CD4-positive, alpha-beta T cell (primary cell): ENCODE measurements at regions not wholly inside any gene's neighbourhood (a gene's known extent, or its start where the extent isn't known, plus 50 kb on each side); places are given as distances from the start of the nearest gene placed in this dataset.

ENCODE experiments used
- ATAC-seq: fragments of 200-7000 bp; cut with Tn5 transposase; one replicate; pipeline ENCODE4 v1.10.0; 2022; ENCODE audit warnings: mild to moderate bottlenecking; ENCODE audit not compliant: poor library complexity
- CTCF ChIA-PET: fragments of 350-600 bp; sonication (Branson Sonifier 250); formaldehyde crosslinking; loops from one replicate; lab custom pipeline; 2021; ENCODE audit warnings: antibody characterized with exemption, inconsistent platforms; lab: Charles Lee
- POLR2A ChIA-PET: fragments of 350-600 bp; sonication (Branson Sonifier 250); formaldehyde crosslinking; loops from one replicate; lab custom pipeline; 2021; ENCODE audit warnings: antibody characterized with exemption, inconsistent platforms; lab: Charles Lee
- DNase-seq, 14 experiments: peaks; one replicate each; pipeline ENCODE4 v3.0.0-alpha.2; 2013 to 2020; ENCODE audit warnings: mixed read lengths in 2 of 14
- H3K27ac ChIP-seq, 2 donors: one replicate each; pipeline versions ENCODE4 v1.5.1 to v1.7.0; 2013; ENCODE audit warnings: low read length in 2 of 2, low read depth in 1 of 2, mild to moderate bottlenecking in 1 of 2
- H3K27me3 ChIP-seq, 2 experiments: 1 replicate in 1 of 2; 2 replicates in 1 of 2; pipeline versions ENCODE4 v1.6.1 to v1.7.0; 2013; ENCODE audit warnings: low read length in 2 of 2, control low read depth in 1 of 2, mild to moderate bottlenecking in 1 of 2, moderate library complexity in 1 of 2; ENCODE audit not compliant: insufficient read depth in 2 of 2, control insufficient read depth in 1 of 2
- H3K36me3 ChIP-seq: one replicate; pipeline ENCODE4 v1.6.1; 2013; ENCODE audit warnings: low read length, control low read depth; ENCODE audit not compliant: insufficient read depth
- H3K4me1 ChIP-seq: one replicate; pipeline ENCODE4 v1.6.1; 2013; ENCODE audit warnings: low read length, control low read depth; ENCODE audit not compliant: insufficient read depth
- H3K4me3 ChIP-seq: one replicate; pipeline ENCODE4 v1.5.1; 2013; ENCODE audit warnings: mild to moderate bottlenecking, low read length, moderate library complexity
- H3K9me3 ChIP-seq, 2 experiments: 1 replicate in 1 of 2; 2 replicates in 1 of 2; pipeline versions ENCODE4 v1.6.1 to v1.7.0; 2013; ENCODE audit warnings: low read length in 2 of 2, mild to moderate bottlenecking in 2 of 2, control low read depth in 1 of 2, moderate library complexity in 1 of 2; ENCODE audit not compliant: control insufficient read depth in 1 of 2, insufficient read depth in 1 of 2
- H3K27ac Mint-ChIP-seq: one replicate; pipeline ENCODE4 v1.8.0; 2020; ENCODE audit warnings: mixed read lengths
- H3K27me3 Mint-ChIP-seq: one replicate; pipeline ENCODE4 v1.8.0; 2021; ENCODE audit warnings: mixed read lengths
- H3K36me3 Mint-ChIP-seq: one replicate; pipeline ENCODE4 v1.8.0; 2021; ENCODE audit warnings: low read depth, mixed read lengths
- H3K4me1 Mint-ChIP-seq: one replicate; pipeline ENCODE4 v1.8.0; 2021; ENCODE audit warnings: low read depth, mixed read lengths
- H3K4me3 Mint-ChIP-seq: one replicate; pipeline ENCODE4 v1.8.0; 2020; ENCODE audit warnings: mild to moderate bottlenecking, mixed read lengths
- H3K9me3 Mint-ChIP-seq: one replicate; pipeline ENCODE4 v1.8.0; 2020; ENCODE audit warnings: mixed read lengths
- intact Hi-C, 2 experiments: fragments of 100-400 bp; cut with DNase I in 1 of 2; cut with micrococcal nuclease in 1 of 2; formaldehyde crosslinking; loops; one replicate each; pipeline versions ENCODE4 v1.15.1 to v1.9.0; 2023 to 2025; cut with DNase I, micrococcal nuclease
- TF ChIP-seq, protein P1 (sequence below): fragments of 200-600 bp; IDR thresholded peaks from one replicate; pipeline ENCODE4 v1.8.0; 2022; ENCODE audit warnings: antibody characterized with exemption, mild to moderate bottlenecking

DNA sequence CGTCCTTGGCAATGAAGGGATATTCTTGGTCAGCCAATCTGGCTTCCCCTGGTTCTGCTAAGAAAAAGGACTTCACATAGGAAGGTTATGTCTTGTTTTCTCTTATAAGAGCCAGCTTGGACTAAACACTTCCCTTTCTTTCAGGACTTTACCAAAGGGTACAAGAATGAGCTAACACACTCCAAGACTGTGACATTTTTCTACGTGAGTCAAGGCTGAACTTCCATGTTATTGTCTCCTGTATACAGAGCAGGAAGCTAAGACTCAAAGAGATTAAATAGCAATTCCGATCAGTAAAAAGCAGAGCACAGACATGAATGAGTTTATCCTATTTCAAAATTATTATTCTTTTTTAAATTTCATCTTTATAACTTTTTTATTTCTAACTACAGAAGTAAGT lies 63.3 kb upstream of the STT3B start:
- intact Hi-C loops: no loop called here
- H3K4me3 Mint-ChIP-seq: no peak overlapping the region
- DNase-seq (no peak), ATAC-seq (no peak)
- H3K27me3 Mint-ChIP-seq: no peaks in the 10 kb centered on the region
- Histone ChIP-seq H3K4me1 (peaks cover 19% of the 10 kb centered on the region), H3K27me3 (no peaks in the 10 kb centered on the region), H3K4me3 (no peak overlapping the region), H3K36me3 (no peaks in the 10 kb centered on the region), H3K27ac (no peak overlapping the region), H3K9me3 (no peaks in the 10 kb centered on the region)
- H3K36me3 Mint-ChIP-seq: peaks cover 8% of the 10 kb centered on the region
- H3K27ac Mint-ChIP-seq: no peak overlapping the region
- H3K4me1 Mint-ChIP-seq: peaks cover 41% of the 10 kb centered on the region
- CTCF ChIA-PET: interaction anchor here (1.8 kb wide), 1 partner anchor 33 kb away, joined by 5 read pairs; no protein-coding TSS in a partner anchor
- POLR2A ChIA-PET: interaction anchor here (8.2 kb wide), 1 partner anchor 63 kb away, joined by 179 read pairs; the partner anchor contains the start of gene STT3B
- TF ChIP-seq, protein P1, sequence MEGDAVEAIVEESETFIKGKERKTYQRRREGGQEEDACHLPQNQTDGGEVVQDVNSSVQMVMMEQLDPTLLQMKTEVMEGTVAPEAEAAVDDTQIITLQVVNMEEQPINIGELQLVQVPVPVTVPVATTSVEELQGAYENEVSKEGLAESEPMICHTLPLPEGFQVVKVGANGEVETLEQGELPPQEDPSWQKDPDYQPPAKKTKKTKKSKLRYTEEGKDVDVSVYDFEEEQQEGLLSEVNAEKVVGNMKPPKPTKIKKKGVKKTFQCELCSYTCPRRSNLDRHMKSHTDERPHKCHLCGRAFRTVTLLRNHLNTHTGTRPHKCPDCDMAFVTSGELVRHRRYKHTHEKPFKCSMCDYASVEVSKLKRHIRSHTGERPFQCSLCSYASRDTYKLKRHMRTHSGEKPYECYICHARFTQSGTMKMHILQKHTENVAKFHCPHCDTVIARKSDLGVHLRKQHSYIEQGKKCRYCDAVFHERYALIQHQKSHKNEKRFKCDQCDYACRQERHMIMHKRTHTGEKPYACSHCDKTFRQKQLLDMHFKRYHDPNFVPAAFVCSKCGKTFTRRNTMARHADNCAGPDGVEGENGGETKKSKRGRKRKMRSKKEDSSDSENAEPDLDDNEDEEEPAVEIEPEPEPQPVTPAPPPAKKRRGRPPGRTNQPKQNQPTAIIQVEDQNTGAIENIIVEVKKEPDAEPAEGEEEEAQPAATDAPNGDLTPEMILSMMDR: no peak
- peaks cover 3% of the 10 kb centered on the region for H3K9me3 Mint-ChIP-seq

DNA sequence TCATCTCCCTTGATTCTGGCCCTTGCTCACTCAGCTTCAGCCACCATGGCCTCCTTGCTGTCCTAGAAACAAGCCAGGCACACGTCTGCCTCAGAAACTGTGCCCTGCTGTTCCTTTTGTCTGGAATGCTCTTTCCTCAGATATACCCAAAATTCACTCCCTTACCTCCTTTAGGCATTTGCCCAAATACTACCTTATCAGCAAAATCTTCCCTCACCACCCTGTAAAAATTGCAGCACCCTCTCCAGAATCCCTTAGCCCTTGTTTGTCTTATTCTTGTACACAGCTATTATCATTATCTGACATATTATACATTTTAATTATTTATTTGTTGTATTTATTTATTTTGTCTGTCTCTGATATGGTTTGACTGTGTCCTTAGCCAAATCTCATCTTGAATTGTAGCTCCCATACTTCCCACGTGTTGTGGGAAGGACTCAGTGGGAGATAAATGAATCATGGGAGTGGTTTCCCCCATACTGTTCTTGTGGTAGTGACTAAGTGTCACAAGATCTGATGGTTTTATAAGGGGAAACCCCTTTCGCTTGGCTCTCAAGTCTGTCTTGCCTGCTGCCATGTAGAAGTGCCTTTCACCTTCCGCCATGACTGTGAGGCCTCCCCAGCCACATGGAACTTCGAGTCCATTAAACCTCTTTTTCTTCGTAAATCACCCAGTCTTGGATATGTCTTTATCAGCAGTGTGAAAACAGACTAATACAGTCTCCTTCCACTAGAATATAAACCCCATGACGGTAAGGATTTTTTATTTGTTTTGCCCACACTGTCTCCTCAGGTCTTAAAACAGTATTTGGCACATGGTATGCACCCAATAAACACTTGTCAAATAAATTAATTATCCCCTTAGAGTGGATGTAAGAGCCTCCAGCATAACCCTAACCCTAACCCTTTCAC lies 60.0 kb upstream of the STT3B start:
- ATAC-seq: no peak
- POLR2A ChIA-PET: no interaction called here
- intact Hi-C loops: no loop called here

DNA sequence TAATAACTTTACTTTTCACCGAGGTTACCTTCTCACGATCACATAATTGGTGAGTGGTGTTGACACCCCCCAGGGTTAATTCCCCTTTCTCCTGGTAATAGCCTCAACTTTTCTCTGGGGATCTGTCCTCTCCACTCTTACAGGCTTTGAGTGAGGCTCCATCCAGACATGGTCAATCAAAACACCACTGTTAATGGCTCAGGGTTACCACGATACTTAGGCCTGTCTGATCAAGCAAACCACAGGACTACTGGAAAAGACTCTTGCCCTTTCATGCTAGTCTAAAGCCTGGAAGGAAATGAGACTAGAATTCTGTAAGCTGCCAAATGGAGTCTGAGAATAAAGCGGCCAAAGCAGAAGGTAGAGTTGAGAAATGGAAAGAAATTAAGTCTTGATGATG lies 56.5 kb upstream of the STT3B start:
- CTCF ChIA-PET: no interaction called here
- POLR2A ChIA-PET: no interaction called here
- TF ChIP-seq, protein P1: no peak
- no peaks in the 10 kb centered on the region for H3K4me1 Mint-ChIP-seq
- H3K36me3 Mint-ChIP-seq: peaks cover 8% of the 10 kb centered on the region
- ATAC-seq (no peak), DNase-seq (no peak)
- Histone ChIP-seq H3K9me3 (no peaks in the 10 kb centered on the region), H3K36me3 (no peaks in the 10 kb centered on the region), H3K4me1 (no peaks in the 10 kb centered on the region), H3K27ac (no peak overlapping the region), H3K27me3 (no peaks in the 10 kb centered on the region), H3K4me3 (no peak overlapping the region)
- H3K27me3 Mint-ChIP-seq: no peaks in the 10 kb centered on the region
- peaks cover 8% of the 10 kb centered on the region for H3K9me3 Mint-ChIP-seq
- H3K4me3 Mint-ChIP-seq: no peak overlapping the region
- H3K27ac Mint-ChIP-seq: no peak overlapping the region
- intact Hi-C loops: no loop called here

More for the DNA sequence above, 60.0 kb upstream of the STT3B start:
- peaks cover 3% of the 10 kb centered on the region for H3K9me3 Mint-ChIP-seq
- no peak overlapping the region for H3K4me3 ChIP-seq
- H3K27ac Mint-ChIP-seq: no peak overlapping the region
- no peaks in the 10 kb centered on the region for H3K36me3 ChIP-seq
- no peaks in the 10 kb centered on the region for H3K27me3 Mint-ChIP-seq
- H3K4me3 Mint-ChIP-seq: no peak overlapping the region
- peaks cover 2% of the 10 kb centered on the region for H3K4me1 ChIP-seq
- H3K36me3 Mint-ChIP-seq: peaks cover 8% of the 10 kb centered on the region
- peak in 3 of 14 experiments; percentile 45 to 64 (median 46) for DNase-seq
- TF ChIP-seq, protein P1: no peak
- H3K4me1 Mint-ChIP-seq: peaks cover 12% of the 10 kb centered on the region
- H3K9me3 ChIP-seq: no peaks in the 10 kb centered on the region
- H3K27me3 ChIP-seq: no peaks in the 10 kb centered on the region
- H3K27ac ChIP-seq: no peak overlapping the region
- CTCF ChIA-PET: no interaction called here
